ENCODE measurements at regions not wholly inside any gene's neighbourhood (a gene's known extent, or its start where the extent isn't known, plus 50 kb on each side); places are given as distances from the start of the nearest gene placed in this dataset.

DNA sequence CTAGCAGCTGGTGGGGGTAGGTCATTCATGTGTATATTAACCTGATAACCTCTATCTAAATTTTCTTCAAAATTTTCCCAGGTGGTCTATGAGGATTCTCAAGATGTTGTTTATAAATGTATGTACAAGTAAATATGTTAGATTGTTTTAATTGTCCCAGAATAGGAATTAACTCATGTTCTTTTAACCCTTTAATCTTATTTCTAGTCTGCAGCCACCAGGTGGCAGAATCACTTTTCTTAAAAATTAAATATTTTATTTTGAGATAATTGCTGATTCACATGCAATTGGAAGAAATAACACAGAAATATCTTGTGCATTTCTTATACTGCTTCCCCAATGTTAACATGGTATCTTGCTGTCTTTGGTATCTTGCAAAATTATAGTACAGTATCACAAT is 589.5 kb downstream of the ARL4A start:
- Histone ChIP-seq H3K4me3 (replicated peaks in 1 of 3; ENCODE audit: insufficient read depth in 1 of 3, low read depth in 1 of 3, low read length in 3 of 3) (no peak overlapping the region), H4K20me1 (replicated peaks; ENCODE audit: control insufficient read depth, extremely low read depth, insufficient read depth, low read length) (no peaks in the 10 kb centered on the region), H2AFZ (ENCODE audit: low read depth, low read length) (no peak overlapping the region), H3K9me1 (replicated peaks; ENCODE audit: control insufficient read depth, extremely low read depth, insufficient read depth, low read length) (no peaks in the 10 kb centered on the region), H3K36me3 (ENCODE audit: control insufficient read depth in 2 of 2, extremely low read depth in 1 of 2, insufficient read depth in 2 of 2, low read length in 2 of 2) (no peaks in the 10 kb centered on the region), H3K79me2 (ENCODE audit: control insufficient read depth, insufficient read depth, low read length) (no peaks in the 10 kb centered on the region), H3K9ac (replicated peaks; ENCODE audit: extremely low read depth, insufficient read depth, low read length) (no peak overlapping the region), H3K4me2 (ENCODE audit: insufficient read depth, low read length) (no peak overlapping the region), H3K4me1 (ENCODE audit: control insufficient read depth, extremely low read depth, insufficient read depth, low read length) (no peaks in the 10 kb centered on the region), H3K9me3 (replicated peaks; ENCODE audit: control insufficient read depth, insufficient read depth, low read length) (no peaks in the 10 kb centered on the region), H3K27ac (ENCODE audit: insufficient read depth, low read depth, low read length) (no peak overlapping the region), H3K27me3 (ENCODE audit: control insufficient read depth in 2 of 2, insufficient read depth in 2 of 2, low read length in 2 of 2) (no peaks in the 10 kb centered on the region)
- no TSS peak for BruUV-seq (replicated peaks)
- TF ChIP-seq POLR2AphosphoS5 (IDR thresholded peaks at IDR 0.05; ENCODE audit: insufficient read depth, low read depth, low read length) (no peak), MYC (IDR thresholded peaks at IDR 0.05; ENCODE audit: low read depth, low read length) (no peak), CTCF (IDR thresholded peaks at IDR 0.05; ENCODE audit: extremely low read depth in 1 of 2, insufficient read depth in 1 of 2, low read depth in 1 of 2, low read length in 2 of 2) (peak in 1 of 2 donors; percentile 15)
- ChIA-PET CTCF (interaction anchor here (2.7 kb wide), 1 partner anchor 1415 kb away, joined by 85 read pairs; no protein-coding TSS in a partner anchor), POLR2A (no interaction called here)
- DNase-seq (ENCODE audit: low read depth, low spot score) (no peak), FAIRE-seq (no peak)
- intact Hi-C loops (cut with micrococcal nuclease) (loop anchor here (2.0 kb wide), 1 partner anchor 448 kb away; no protein-coding TSS in a partner anchor), dilution Hi-C loops (cut with MboI; ENCODE audit: extremely low pct_ligation_motif_present, low sequenced_read_pairs) (no loop called here)

DNA sequence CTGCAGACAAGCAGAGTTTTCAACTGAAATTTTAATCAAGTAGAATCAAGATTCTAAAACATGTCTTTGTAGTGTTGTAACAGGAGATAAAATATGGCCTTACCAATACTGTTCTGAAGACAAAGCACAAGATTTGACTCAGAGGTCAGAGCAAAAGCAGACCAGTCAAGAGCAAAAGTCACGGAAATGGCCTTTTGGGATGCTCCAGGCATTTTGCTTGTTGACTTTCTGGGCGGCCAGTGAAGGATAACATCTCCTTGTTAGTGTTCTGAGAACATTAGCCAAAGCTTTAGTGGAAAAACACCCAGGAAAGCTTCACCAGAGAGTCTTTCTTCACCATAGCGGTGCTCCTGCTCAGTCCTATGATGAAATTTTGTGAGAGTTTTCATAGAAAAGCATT is 590.6 kb downstream of the ARL4A start:
- TF ChIP-seq MYC (IDR thresholded peaks at IDR 0.05; ENCODE audit: low read depth, low read length) = no peak
- TF ChIP-seq EZH2 (IDR thresholded peaks at IDR 0.05; ENCODE audit: borderline replicate concordance, low read depth, low read length, severe bottlenecking) = no peak
- no peak for TF ChIP-seq JUN (IDR thresholded peaks at IDR 0.05; ENCODE audit: borderline replicate concordance, insufficient read depth, insufficient read length, low read depth)
- no peak for TF ChIP-seq GATA2 (IDR thresholded peaks at IDR 0.05; ENCODE audit: insufficient read depth, insufficient read length, low read depth, low read length)
- no peak for TF ChIP-seq POLR2AphosphoS5 (IDR thresholded peaks at IDR 0.05; ENCODE audit: insufficient read depth, low read depth, low read length)
- TF ChIP-seq MAX (IDR thresholded peaks at IDR 0.05; ENCODE audit: insufficient read depth, insufficient read length) = no peak
- TF ChIP-seq FOS (IDR thresholded peaks at IDR 0.05; ENCODE audit: borderline replicate concordance, insufficient read depth, low read length) = no peak
- TF ChIP-seq POLR2A (IDR thresholded peaks at IDR 0.05; ENCODE audit: low read depth, low read length) = no peak
- TF ChIP-seq CTCF (IDR thresholded peaks at IDR 0.05; ENCODE audit: extremely low read depth in 1 of 2, insufficient read depth in 1 of 2, low read depth in 1 of 2, low read length in 2 of 2) = no peak
- Histone ChIP-seq H3K36me3 (ENCODE audit: control insufficient read depth in 2 of 2, extremely low read depth in 1 of 2, insufficient read depth in 2 of 2, low read length in 2 of 2) (no peaks in the 10 kb centered on the region), H3K27me3 (ENCODE audit: control insufficient read depth in 2 of 2, insufficient read depth in 2 of 2, low read length in 2 of 2) (no peaks in the 10 kb centered on the region), H2AFZ (ENCODE audit: low read depth, low read length) (no peak overlapping the region), H3K9me1 (replicated peaks; ENCODE audit: control insufficient read depth, extremely low read depth, insufficient read depth, low read length) (no peaks in the 10 kb centered on the region), H4K20me1 (replicated peaks; ENCODE audit: control insufficient read depth, extremely low read depth, insufficient read depth, low read length) (no peaks in the 10 kb centered on the region), H3K4me3 (replicated peaks in 1 of 3; ENCODE audit: insufficient read depth in 1 of 3, low read depth in 1 of 3, low read length in 3 of 3) (no peak overlapping the region), H3K27ac (ENCODE audit: insufficient read depth, low read depth, low read length) (no peak overlapping the region), H3K4me2 (ENCODE audit: insufficient read depth, low read length) (no peak overlapping the region), H3K9me3 (replicated peaks; ENCODE audit: control insufficient read depth, insufficient read depth, low read length) (no peaks in the 10 kb centered on the region), H3K9ac (replicated peaks; ENCODE audit: extremely low read depth, insufficient read depth, low read length) (no peak overlapping the region), H3K79me2 (ENCODE audit: control insufficient read depth, insufficient read depth, low read length) (no peaks in the 10 kb centered on the region), H3K4me1 (ENCODE audit: control insufficient read depth, extremely low read depth, insufficient read depth, low read length) (no peaks in the 10 kb centered on the region)
- BruUV-seq (replicated peaks) = no TSS peak
- CTCF ChIA-PET = interaction anchor here (1.0 to 6.1 kb wide), 5 partner anchors 642 to 1413 kb away, joined by 3 to 424 read pairs (median 5); no protein-coding TSS in a partner anchor
- FAIRE-seq (no peak), DNase-seq (ENCODE audit: low read depth, low spot score) (no peak)
- POLR2A ChIA-PET = no interaction called here
- intact Hi-C loops (cut with micrococcal nuclease) (no loop called here), dilution Hi-C loops (cut with MboI; ENCODE audit: extremely low pct_ligation_motif_present, low sequenced_read_pairs) (no loop called here)

All from endothelial cell of umbilical vein (primary cell).